Amygdala (tissue), 56 donors: ENCODE measurements at regions not wholly inside any gene's neighbourhood (a gene's known extent, or its start where the extent isn't known, plus 50 kb on each side); places are given as distances from the start of the nearest gene placed in this dataset.

Experiments used
- DNase-seq, 56 donors: peaks; one replicate each; lab custom pipeline; 2025; lab: John Stamatoyannopoulos, UW

DNA sequence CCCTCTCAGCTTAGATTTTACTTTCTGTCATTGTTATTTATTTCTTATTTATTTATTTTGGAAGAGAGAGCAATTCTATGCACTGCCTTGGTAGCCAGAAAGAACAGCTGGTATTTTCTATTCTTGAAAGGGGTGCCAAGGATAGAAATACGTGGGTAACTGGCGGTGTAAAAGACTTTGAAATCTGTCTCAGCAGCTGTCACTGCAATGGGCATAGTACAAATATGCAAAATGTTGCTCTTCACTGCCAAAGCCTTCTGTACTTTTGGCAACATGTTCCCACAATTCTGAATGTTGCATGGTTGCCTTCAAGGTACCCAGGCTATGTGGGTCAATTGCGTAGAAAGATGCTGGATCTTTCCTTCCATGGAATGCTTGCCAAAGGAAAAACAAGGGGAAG lies 230.2 kb upstream of the EDIL3 start:
- DNase-seq, result peak in 5 of 56 donors; percentile 15 to 25 (median 19)

DNA sequence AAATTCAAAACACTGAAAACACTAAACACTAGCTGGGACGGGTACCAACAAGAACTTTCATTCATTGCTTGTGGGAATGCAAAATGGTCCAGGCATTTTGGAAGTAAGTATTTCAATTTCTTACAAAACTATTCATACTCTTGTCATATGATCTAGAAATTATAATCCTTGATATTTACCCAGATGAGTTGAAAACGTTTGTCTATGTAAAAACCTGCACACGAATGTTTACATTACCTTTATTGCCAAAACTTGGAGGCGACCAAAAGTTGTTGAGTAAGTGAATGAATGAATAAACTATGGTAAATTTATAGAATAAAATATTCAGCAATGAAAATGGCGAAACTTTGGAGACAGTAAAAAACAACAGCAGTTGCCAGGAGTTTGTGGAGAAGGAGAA lies 222.1 kb upstream of the EDIL3 start:
- no peak for DNase-seq

DNA sequence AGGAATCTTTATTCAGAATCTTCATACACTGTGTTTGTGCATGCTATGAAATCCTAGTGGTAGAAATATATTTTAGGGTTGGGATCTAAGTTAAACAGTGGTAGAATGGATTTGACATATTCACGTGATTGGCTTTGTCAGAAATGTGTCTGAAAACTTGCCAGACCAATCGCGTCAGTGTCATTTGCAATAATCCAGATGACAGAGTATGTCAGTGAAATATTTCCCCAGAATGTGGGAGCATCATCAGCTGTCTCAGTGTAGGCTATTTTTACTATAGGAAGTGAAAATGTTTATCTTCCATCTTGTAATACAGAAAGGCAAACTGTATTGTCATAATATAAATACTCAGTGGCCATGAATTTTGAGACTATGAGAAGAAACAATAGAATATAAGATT lies 220.6 kb upstream of the EDIL3 start:
- DNase-seq, result no peak

DNA sequence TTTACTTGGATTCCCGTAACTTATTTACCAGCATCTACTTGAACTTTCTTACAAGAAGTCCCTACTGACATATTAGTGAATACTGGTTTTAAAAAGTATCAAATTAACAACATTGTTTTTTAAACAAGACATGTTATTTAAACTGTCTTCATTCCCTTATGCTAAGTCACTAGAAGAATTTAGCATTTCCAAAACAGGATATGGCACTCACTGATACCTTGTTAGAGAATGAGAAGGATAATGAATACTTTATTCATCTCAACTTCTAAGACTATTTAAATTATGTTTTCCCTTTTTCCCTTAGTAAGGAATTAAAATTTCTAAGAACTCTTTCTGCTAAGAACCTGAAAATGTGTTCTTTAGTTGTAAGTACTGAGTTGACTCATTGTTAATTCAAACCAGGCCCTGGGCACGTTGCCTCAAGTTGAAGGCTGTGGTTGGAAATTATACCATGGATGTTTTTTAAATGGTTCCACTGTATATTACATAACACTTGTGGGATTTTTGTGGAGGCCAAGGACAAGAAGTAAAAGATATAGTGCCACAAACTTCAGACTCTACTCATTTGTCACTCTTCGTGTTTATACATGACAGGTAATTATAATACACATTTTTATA lies 219.0 kb upstream of the EDIL3 start:
- no peak for DNase-seq

DNA sequence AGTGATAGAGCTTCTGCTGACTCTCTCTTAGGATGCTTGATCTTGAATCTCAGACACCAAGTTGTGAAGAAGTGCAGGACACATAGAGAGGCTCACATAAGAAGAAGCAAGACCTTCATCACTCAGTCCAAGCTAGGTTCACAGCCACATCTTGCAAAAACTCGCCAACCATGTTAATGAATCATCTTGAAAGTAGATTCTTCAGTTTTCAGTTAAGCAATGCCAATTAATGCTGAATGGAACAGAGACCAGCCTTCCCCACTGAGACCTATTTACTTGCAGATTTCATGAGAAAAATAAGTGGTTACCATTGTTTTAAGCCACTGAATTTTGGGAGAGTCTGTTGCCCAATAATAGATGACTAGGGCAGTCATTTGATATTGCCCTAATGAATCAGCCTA lies 217.7 kb upstream of the EDIL3 start:
- DNase-seq, result no peak

DNA sequence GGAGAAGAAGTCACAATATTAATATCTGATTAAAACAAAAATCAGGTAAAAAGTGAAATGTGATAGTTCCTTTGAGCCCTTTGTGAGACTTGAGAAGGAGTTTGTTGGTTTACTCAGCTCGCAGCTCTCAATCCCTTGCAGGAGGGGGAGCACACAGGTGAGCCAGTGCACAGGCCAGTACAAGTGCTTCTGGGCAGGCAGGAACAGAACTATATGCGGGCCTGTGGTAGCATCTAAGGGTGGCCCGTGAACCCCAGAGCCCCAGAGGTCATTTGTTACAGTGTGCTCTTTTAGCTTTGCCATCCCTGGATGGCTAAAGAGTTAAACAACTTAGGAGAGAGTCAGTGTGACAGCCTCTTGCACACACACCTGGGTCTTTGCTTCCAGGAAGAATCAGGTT lies 215.3 kb upstream of the EDIL3 start:
- DNase-seq, result no peak

DNA sequence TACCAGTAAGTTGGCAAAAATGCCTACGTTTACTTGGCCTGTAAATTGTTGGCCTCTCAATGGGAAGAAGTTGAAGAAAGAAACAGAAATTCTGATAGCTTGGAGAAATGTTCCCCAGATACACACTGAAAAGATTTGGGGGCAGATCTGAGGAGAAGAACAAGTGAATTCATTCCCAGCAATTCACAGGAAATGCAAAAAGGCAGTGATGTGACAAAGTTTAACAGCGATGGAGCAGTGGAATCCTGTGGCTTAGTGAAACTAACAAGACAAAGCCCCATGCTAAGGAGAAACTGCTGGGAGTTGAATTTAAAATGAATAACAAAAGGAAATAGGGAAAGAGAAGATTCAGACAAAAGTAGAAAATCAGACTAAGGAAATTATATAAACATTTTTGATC lies 213.2 kb upstream of the EDIL3 start:
- no peak for DNase-seq

DNA sequence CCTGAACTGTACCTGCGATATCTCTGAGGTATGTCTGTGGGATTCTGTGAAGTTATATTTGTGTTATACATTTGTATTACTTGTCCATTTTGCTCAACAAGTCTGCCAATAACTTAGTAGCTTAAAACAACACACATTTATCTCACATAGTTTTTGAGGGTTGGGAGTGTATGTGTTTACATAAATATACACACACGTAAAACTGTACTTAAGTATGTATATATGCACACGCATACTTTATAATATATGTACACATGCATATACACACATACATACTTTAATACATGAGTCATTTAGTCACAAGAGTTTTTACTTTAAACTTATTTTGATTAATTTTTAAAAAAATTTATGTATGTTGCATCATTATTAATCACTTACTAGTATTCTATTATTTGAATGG lies 205.9 kb upstream of the EDIL3 start:
- no peak for DNase-seq

DNA sequence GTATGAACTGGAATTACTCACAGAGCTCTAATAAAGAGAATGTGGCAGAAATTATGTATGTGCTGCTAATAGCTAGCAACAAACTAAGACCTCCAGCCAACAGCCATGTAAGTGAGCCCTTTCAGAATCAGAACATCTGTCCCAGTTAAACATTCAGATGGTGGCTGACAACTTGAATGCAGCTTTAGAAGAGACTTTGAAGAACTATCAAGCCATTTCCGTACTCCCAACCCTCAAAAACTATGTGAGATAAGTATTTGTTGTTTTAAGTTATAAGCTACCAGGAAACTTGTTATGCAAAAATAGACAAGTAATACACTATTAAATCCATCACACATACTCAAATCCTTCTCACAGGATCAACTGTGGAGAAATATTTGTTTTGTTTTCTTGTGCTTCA lies 205.2 kb upstream of the EDIL3 start:
- no peak for DNase-seq

DNA sequence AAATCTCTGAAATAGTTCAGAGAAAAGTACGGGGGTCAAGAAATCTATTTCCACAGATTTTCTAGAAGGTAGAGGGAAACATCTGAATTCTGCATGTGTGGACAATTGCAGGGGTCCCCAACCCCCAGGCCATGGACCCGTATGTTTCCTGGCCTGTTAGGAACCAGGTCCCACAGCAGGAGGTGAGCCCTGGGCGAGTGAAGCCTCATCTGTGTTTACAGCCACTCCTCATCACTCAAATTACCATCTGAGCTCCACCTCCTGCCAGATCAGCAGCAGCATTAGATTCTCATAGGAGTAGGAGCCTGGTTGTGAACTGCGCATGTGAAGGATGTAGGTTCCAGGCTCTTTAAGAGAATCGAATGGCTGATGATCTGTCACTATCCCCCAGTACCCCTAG lies 200.5 kb upstream of the EDIL3 start:
- DNase-seq, result no peak

DNA sequence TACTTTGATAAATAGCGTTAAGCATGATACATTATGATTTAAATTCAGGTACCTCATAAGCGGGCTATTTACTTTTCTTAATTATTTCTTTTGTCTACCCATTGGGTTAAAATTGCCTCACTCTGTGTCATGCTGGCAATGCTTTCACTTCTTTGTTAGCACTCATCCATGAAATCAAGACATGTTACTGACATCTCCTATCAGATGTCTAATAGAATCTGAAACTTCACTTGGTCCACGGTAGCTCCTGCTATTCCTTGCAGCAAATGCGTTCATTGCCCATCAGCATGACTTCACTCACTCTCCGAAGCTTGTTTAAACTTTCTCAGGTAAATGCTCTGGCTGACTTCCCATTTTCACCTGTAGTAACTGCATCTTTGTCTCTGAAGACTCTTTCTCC lies 193.5 kb upstream of the EDIL3 start:
- no peak for DNase-seq

DNA sequence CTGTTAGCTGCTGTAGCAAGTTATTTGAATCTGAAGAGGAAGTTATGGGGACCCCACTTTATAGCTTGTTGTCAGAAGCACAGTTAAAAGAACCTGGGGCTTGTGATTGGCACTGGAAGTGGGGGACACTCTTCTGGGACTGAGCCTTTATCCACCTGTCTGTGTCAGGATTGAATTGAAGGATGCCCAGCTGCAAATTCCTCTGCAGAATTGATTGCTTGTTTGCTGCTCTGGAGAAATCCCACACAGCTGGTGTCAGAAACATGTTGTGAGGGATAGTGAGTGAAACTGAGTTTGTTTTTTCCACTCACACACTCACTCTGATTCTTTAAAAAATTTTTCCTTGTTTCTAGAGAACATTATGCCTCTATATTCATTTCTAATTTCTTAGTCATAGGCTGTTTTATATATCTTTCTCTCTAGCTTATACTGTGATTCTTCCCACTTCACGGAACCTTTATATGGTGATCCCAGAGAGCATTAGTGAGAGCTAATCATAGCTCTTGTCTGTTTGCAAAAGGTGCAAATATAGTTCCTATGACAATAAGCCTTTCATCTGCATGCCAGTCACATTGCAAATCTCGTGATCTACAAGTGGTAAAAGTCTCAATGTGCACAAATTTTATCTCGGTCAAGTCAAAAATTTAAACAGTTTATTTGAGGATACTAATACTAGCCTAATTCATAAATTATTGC lies 188.5 kb upstream of the EDIL3 start:
- peak in 8 of 56 donors; percentile 5 to 38 (median 22) for DNase-seq

DNA sequence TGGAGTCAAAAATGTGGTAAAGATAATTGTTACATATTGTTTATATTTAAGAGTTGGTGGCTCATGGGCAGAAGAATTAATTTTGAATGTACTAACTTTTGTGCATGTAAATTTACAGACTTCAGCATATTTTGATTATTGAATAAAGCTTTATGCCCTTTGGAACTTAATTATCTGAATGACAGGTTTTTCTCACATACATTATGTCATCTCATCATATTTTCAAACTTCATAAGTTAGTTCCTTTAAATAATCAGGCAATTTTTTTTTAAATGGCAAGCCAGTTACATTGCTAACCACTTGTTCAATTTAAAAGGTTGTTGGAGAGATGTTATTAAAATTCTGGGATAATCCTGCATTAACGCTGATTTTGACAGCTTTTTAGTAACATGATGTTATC lies 184.6 kb upstream of the EDIL3 start:
- DNase-seq, result no peak

DNA sequence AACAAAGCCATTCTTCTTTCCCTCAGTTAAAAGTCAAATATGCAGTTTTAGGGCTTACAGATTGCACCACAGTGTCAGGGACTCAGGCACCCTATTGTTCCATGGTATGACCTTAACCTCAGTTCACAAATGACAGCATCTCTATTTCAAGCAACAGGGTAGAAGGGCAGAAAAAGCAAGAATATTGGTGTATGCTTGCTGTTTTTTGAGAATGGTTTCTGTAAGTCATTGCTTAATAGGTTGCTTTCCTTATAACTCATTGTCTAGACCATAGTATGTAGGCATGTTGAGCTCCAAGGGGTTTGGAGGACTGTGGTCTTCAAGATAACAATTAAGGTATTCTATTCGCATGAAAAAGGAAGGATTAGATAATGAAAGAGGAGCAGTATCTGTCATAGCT lies 183.5 kb upstream of the EDIL3 start:
- DNase-seq, result peak in 5 of 56 donors; percentile 9 to 74 (median 25)

DNA sequence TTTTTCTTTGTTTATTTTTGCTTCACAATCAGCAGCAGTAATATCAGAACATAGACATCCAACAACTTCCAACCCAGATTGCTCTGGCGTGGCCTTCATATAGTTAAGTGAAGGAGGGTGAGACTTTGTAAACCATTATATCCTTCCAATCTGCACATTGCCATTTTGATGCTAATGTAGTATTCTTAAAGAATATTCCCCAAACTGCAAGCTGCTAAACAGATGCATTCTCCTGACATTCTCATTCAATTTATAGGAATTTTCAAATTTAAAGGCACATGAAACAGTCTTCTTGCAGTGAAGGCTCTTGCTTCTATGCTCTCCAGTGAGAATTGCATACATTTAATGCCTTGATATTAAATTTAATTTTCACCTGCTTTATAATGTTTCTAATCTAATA lies 181.2 kb upstream of the EDIL3 start:
- no peak for DNase-seq

DNA sequence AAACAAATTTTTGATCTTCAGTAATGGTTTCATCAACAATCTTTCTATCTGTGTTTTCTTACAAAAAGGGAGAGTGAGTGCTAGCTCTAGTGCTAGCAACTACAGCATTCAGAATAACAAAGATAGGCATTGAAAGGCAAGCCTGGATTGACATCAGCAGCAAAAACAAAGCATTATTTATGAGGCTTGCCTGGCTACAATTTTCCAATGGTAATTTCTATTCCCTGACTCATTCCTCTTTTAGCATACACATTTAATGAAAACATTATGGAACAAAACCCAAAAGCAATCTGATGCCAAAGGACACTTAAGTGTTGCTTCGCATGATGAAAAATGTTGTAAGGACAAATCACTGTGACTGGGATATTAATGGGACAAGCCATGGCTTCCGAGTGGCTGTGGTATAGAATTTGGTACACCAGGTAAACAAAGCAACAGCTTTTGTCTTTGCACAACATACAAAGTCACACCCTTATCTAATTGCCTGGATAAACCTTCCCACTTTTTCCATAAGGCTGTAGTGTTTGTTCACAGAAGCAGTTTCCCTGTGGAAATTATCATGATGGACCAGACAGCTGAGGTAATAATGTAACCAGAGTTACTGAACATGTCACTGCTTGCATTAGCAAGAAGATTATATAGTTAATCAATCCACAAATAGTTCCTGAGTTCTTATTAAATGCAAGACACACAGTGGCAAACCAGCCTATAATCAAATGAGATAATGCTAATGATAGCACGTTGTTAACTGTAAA lies 179.8 kb upstream of the EDIL3 start:
- DNase-seq, result peak in 10 of 56 donors; percentile 6 to 78 (median 35)

DNA sequence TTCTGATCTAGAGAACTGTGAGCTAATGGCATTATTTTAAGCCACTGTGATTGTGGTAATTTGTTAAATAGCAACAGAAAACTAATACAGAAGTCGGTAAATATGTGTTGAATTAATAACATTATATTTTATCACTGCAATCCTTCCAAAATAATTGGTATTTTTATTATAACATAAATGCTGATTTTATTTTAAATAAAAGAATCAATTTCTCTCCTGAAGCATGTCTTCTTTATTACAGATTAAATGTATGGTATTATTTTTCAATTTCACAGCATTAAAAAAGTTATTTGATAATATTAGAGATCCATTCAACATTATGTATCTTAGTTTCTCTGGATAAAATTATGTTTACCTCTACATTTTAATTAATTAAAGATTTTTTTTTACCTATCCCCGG lies 165.5 kb upstream of the EDIL3 start:
- no peak for DNase-seq

DNA sequence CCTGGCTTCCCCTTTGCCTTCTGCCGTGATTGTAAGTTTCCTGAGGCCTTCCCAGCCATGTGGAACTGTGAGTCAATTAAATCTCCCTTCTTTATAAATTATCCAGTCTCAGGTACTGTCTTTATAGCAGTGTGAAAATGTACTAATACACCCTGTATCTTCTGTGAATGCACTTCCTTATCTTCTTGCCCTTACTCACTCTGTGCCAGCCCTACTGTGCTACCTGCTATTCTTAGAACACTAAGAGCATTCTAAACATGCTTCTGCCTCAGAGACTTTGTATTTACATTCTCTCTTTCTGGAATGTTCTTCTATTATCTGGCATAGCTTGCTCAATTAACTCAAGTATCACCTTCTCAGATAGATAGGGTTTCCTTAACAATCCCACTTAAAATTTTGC lies 164.4 kb upstream of the EDIL3 start:
- no peak for DNase-seq

DNA sequence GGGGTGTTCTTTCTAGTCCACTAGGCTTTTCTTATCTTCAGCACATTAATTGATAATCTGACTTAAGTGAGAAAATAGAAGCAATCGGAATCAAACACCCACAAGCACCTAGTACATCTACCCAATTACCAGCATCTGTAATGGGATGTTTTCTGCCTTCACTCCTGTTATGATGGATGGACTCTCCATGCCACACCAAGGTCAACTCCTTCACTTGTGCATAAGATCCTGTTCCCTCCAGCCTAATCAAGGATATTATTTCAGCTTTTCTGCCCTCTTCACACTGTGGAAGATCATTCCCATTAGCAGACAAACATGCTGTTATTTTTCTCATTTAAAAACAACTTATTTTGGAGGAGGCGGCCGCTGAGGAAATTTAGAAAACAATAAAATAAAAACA lies 162.0 kb upstream of the EDIL3 start:
- DNase-seq, result no peak

DNA sequence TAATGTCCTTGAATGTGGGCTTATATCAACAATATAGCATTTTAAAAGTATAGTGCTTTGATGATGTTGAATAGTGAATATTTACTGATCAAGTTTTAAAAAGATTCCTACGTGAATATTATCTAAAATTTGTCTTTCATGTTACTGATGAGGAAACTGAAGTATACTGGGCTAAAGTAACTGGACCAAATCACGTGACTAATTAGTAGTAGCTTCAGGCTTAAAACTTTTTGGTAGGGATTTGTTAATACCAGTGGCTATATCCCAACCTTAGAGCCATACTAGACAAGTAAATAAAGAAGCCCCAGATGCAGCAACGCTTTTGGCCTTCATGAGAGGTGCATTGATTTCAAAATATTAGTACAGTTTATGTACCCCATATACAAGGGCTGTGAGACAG lies 152.1 kb upstream of the EDIL3 start:
- no peak for DNase-seq

DNA sequence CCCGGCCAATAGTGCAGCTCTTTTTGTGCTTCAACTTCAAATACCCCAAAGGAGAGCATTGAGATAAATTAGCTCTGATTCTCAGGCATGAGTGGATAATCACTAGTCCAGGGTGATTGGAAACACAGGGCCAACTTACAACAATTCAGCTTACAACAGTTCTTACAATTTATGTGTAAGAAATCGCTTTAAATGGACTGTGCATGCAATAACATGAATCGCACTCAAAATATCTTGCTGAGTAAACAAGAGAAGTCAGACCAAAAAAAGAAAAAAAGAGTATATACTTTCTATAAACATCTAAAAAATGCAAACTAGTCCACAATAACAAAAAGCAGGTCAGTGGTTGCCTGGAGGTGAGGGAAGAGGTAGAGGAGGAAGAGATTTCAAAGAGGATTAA lies 150.6 kb upstream of the EDIL3 start:
- DNase-seq, result no peak

DNA sequence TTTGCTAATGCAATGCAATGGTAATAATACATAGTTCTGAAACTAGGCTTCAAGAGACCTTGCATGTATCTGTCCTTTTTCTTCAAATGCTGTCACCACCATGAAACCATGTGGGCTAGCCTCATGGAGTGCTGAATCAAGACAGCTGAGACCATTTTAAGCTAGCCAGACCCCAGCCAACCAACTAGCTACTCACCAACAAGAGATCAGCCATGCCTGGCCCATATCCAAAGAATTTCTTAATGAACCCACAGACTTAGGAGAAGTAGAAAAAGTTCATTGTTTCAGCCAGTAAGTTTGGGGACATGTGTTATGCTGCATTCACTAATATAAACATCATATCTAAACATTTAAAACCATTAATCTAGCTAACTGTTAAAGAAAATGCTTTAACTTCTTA lies 139.8 kb upstream of the EDIL3 start:
- DNase-seq, result no peak
